ENCODE measurements at regions not wholly inside any gene's neighbourhood (a gene's known extent, or its start where the extent isn't known, plus 50 kb on each side); places are given as distances from the start of the nearest gene placed in this dataset.

GRCh38 chr20:52830598-52830997, 141.6 kb upstream of the TSHZ2 start:
- TF ChIP-seq CTCF (conservative IDR thresholded peaks at IDR 0.05 in 1 of 2, IDR thresholded peaks at IDR 0.05 in 1 of 2; ENCODE audit: low read depth in 1 of 2, low read length in 2 of 2): no peak
- no peak for TF ChIP-seq EZH2 (IDR thresholded peaks at IDR 0.05; ENCODE audit: low read length, missing control alignments)
